PFSK-1 (cell line): ENCODE measurements at regions not wholly inside any gene's neighbourhood (a gene's known extent, or its start where the extent isn't known, plus 50 kb on each side); places are given as distances from the start of the nearest gene placed in this dataset.

ENCODE experiments used
- FOXP2 ChIP-seq: optimal IDR thresholded peaks from 2 replicates; pipeline ENCODE3; 2011; ENCODE audit warnings: borderline replicate concordance, control low read depth, inconsistent platforms; ENCODE audit not compliant: insufficient read depth; ENCODE audit errors: extremely low read length, extremely low read depth
- POLR2AphosphoS5 ChIP-seq: IDR thresholded peaks from 2 replicates; pipeline ENCODE4 v1.6.1; 2012; ENCODE audit warnings: low read depth, mild to moderate bottlenecking, control low read depth, low read length, moderate library complexity
- REST ChIP-seq, 2 experiments: IDR thresholded peaks; 2 replicates each; pipeline versions ENCODE4 v1.6.1 to v1.8.0; 2011 to 2012; ENCODE audit warnings: low read depth in 2 of 2, low read length in 2 of 2, control low read depth in 1 of 2, inconsistent platforms in 1 of 2, mild to moderate bottlenecking in 1 of 2, moderate library complexity in 1 of 2; ENCODE audit not compliant: insufficient read depth in 1 of 2
- SIN3A ChIP-seq: IDR thresholded peaks from 2 replicates; pipeline ENCODE4 v1.6.1; 2012; ENCODE audit warnings: mild to moderate bottlenecking, low read length, moderate library complexity, borderline replicate concordance; ENCODE audit not compliant: insufficient read depth
- TAF1 ChIP-seq: IDR thresholded peaks from 2 replicates; pipeline ENCODE4 v1.6.1; 2012; ENCODE audit warnings: low read length, control low read depth, borderline replicate concordance; ENCODE audit not compliant: insufficient read depth

- no peak for TF ChIP-seq SIN3A
- no peak for TF ChIP-seq REST (IDR thresholded peaks at IDR 0.05; ENCODE audit: insufficient read depth in 1 of 2, low read depth in 2 of 2, low read length in 2 of 2)
- no peak for TF ChIP-seq TAF1
- TF ChIP-seq FOXP2: no peak
- TF ChIP-seq POLR2AphosphoS5: no peak
Observed at GRCh38 chr9:38160613-38161215, 91.7 kb upstream of the SHB start.

DNA sequence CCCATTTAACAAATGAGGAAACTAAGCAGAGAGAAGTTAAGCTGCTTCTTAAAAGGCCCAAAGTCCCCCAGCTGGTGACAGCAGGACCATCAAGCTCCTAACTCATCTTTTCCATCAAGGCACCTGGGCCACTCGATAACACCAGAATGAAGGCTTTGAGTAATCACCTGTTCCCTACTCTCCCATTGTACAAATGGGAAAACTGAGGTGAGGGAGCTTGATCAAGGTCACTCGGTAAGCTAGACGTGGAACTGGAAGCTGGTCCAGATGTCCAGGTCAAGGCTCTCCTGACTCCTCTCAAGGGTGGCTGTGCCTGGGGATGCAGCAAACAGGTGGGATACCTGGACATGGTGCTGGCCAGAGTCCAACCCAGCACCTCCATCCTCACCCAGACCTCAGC lies 90.6 kb upstream of the SHB start:
- TF ChIP-seq POLR2AphosphoS5 (no peak), REST (IDR thresholded peaks at IDR 0.05; ENCODE audit: insufficient read depth in 1 of 2, low read depth in 2 of 2, low read length in 2 of 2) (no peak), SIN3A (no peak), FOXP2 (no peak), TAF1 (no peak)

- TF ChIP-seq POLR2AphosphoS5 (no peak), SIN3A (no peak), REST (IDR thresholded peaks at IDR 0.05; ENCODE audit: insufficient read depth in 1 of 2, low read depth in 2 of 2, low read length in 2 of 2) (no peak), FOXP2 (no peak), TAF1 (no peak)
Observed at GRCh38 chr9:38158628-38159027, 89.6 kb upstream of the SHB start.

- TF ChIP-seq SIN3A (no peak), REST (IDR thresholded peaks at IDR 0.05; ENCODE audit: insufficient read depth in 1 of 2, low read depth in 2 of 2, low read length in 2 of 2) (no peak)
Observed at GRCh38 chr9:38157711-38158110, 88.7 kb upstream of the SHB start.
